ENCODE measurements at regions not wholly inside any gene's neighbourhood (a gene's known extent, or its start where the extent isn't known, plus 50 kb on each side); places are given as distances from the start of the nearest gene placed in this dataset.
"Not testable (repeated sequence)": the region's sequence is repeated elsewhere in the genome, so short reads cannot be mapped to it uniquely, and the experiment has no call there.

DNA sequence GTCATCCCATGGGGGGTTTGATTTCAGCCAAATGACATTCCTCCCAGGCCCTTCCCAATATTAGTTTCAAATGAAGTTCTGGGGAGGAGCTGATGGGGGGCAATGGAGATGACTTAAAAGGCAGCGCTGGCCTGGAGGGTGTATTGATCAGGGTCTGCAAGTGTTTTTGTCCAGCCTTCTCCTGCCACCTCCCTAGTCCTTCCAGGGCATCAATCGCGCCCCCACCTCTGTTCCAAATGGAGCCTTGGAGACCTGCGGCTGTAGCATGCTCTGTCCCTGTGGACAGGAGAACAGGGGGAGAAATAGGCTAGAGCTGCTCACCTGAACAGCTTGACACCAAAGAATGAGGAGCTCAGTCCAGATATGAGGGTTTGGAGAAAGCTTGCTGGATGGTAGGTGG, 386.8 kb upstream of the PODXL start:
- no peak overlapping the region for H3K4me3 ChIP-seq (ENCODE audit: low read depth, low read length)
- no peak for DNase-seq (ENCODE audit: low read depth)

- no peak for DNase-seq (ENCODE audit: low read depth)
- H3K4me3 ChIP-seq (ENCODE audit: low read depth, low read length): no peak overlapping the region
Measured at GRCh38 chr7:131942287-131943150, 386.1 kb upstream of the PODXL start.

GRCh38 chr7:131941291-131941690, 384.9 kb upstream of the PODXL start:
- no peak for DNase-seq (ENCODE audit: low read depth)
- H3K4me3 ChIP-seq (ENCODE audit: low read depth, low read length): no peak overlapping the region

GRCh38 chr7:131940621-131941165, 384.3 kb upstream of the PODXL start:
- no peak overlapping the region for H3K4me3 ChIP-seq (ENCODE audit: low read depth, low read length)
- DNase-seq (ENCODE audit: low read depth): no peak

GRCh38 chr7:131938788-131939187, 382.4 kb upstream of the PODXL start:
- DNase-seq (ENCODE audit: low read depth); H3K4me3 ChIP-seq (ENCODE audit: low read depth, low read length): not testable (repeated sequence)

DNA sequence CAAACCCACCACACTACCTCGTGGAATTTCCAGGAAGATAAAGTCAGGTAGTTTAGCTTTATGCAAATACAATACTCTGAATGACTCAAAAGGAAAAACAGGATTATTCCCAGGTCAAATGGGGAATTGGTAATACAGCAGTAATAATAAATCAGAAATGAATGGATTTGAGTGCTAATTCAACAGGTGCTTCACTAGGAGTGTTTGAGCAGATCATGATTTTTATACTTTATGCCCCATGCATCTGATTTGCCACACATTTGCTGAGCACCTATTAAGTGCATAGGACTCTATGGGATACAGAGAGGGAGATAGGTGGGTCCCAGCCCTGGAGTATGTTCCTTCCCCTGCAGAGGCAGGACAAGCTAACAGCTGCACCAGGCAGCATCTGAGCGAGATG, 381.4 kb upstream of the PODXL start:
- no peak for DNase-seq (ENCODE audit: low read depth)
- H3K4me3 ChIP-seq (ENCODE audit: low read depth, low read length): no peak overlapping the region

DNA sequence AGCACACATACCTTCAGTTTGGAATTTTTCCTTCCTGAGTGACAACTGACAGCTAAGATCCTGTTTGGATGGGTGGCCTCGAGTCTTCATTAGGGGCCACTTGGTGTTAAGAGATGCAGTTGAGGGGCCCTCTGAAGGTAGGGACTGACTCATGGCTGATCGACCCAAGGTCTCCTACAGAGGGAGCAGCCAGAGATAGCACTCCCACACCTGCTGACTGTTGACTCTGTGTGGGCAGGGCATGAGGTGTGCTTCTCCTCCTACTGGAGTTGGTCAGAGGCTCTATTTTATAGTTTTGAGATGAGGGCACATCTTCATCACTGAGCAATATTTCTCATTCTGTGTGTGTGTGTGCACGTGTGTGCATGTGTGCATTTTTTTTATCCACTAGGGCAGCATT, 378.8 kb upstream of the PODXL start:
- DNase-seq (ENCODE audit: low read depth): no peak
- H3K4me3 ChIP-seq (ENCODE audit: low read depth, low read length): no peak overlapping the region

- no peak for DNase-seq (ENCODE audit: low read depth)
- H3K4me3 ChIP-seq (ENCODE audit: low read depth, low read length): no peak overlapping the region
Measured at GRCh38 chr7:131934452-131934851, 378.0 kb upstream of the PODXL start.

GRCh38 chr7:131933751-131934289, 377.4 kb upstream of the PODXL start:
- no peak overlapping the region for H3K4me3 ChIP-seq (ENCODE audit: low read depth, low read length)
- no peak for DNase-seq (ENCODE audit: low read depth)

DNA sequence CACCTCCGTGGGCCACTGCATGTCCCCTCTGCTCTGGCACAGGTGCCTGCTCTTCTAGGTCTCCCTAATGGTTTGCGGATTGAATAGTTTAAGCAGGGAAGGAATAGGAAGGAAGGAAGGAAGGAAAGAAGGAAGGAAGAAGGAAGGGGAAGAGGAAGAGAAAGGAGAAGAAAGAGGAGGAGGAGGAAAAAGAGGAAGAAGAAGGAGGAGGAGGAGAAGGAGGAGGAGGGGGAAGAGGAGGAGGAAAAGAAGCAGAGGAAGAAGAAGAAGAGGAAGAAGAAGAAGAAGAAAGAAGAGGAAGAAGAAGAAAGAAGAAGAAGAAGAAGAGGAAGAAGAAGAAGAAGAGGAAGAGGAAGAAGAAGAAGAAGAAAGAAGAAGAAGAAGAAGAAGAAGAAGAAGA, 376.8 kb upstream of the PODXL start:
- H3K4me3 ChIP-seq (ENCODE audit: low read depth, low read length); DNase-seq (ENCODE audit: low read depth): not testable (repeated sequence)

GRCh38 chr7:131932271-131932670, 375.8 kb upstream of the PODXL start:
- no peak for DNase-seq (ENCODE audit: low read depth)
- H3K4me3 ChIP-seq (ENCODE audit: low read depth, low read length): no peak overlapping the region

DNA sequence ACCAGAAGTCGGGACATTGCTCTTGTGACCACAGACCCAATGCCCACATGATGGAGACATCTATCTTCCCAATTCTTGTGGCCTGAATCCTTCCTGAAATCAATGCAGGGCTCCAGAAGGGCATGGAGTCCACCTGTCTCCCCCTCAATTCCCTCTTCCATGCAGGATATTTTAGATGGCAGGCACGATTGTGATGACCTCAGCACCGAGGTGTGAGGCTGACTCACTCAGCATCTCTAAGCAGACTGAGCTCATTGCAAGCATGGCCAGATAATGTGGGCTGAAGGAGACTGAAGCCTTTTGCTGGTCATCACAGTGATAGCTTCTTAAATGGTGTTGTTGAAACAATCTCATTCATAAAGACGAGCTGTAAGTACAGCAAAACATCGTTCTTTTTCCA, 374.9 kb upstream of the PODXL start:
- no peak overlapping the region for H3K4me3 ChIP-seq (ENCODE audit: low read depth, low read length)
- DNase-seq (ENCODE audit: low read depth): no peak

DNA sequence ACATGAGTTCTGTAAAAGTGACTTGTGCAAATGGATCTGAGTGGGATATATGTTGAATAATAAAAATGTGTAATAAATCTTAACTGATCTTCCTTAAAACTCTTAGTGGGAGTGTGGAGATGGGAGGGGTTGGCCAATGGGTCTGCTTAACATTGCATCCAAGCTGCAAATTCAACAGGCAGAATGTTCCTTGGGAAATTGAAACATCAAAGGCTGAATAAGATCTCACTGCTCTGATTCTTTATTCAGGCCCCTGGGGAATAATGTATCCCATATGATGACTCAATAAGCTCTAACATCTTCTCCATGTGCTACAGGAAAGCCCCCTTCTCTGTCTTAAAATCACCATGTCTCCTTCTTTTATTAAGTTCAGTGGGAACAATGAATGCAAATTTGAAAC, 373.2 kb upstream of the PODXL start:
- DNase-seq (ENCODE audit: low read depth): no peak
- H3K4me3 ChIP-seq (ENCODE audit: low read depth, low read length): no peak overlapping the region

GRCh38 chr7:131927770-131928423, 371.5 kb upstream of the PODXL start:
- no peak overlapping the region for H3K4me3 ChIP-seq (ENCODE audit: low read depth, low read length)
- no peak for DNase-seq (ENCODE audit: low read depth)

DNA sequence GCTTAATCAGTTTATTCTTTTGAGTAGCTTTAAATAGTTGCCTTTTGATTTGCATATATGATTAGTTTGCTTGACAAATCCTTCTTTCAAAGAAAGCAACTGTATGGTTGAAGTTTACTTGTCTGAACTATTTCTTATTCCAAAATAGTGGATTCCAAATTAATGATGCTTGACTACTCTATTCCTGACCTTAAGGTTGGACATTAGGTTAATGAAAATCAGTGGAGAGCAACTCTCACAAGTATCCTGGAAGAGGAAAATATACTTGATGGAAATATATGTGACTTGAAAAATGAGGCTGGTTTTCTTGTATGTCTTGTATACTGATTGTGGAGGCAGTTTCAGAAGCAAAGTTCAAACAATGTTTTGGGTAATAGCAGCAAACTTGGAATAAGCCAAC, 369.2 kb upstream of the PODXL start:
- no peak overlapping the region for H3K4me3 ChIP-seq (ENCODE audit: low read depth, low read length)
- DNase-seq (ENCODE audit: low read depth): no peak

GRCh38 chr7:131924857-131925256, 368.4 kb upstream of the PODXL start:
- H3K4me3 ChIP-seq (ENCODE audit: low read depth, low read length): no peak overlapping the region
- DNase-seq (ENCODE audit: low read depth): no peak

DNA sequence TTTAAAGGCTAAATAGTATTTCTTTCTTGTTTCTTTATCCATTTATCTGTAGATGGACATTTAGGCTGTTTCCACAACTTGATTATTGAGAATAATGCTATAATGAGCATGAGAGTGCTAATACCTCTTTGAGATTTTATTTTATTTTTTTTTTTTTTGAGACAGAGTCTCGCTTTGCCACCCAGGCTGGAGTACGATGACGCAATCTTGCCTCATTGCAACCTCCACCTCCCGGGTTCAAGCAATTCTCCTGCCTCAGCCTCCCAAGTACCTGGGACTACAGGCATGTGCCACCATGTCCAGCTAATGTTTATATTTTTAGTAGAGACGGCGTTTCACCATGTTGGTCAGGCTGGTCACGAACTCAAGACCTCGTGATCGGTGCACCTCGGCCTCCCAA, 366.5 kb upstream of the PODXL start:
- DNase-seq (ENCODE audit: low read depth): not testable (repeated sequence)

DNA sequence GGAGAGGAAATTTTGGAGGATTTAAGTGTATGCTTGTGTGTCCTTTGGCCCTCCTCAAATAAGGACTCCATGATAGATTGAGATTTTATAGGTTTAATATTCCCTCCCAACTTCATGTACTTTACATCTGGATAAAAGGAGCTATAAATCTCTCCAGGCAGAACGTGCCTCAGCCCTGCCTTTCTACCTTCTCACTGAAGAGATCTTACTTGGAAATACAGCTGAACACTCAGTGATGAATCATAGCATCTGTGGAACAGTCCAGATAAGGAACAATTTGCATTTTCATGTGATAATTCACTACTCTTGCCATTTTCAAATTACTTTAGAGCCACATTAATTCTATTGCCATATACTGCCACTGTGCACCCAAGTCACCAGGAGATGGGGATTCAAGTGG, 364.6 kb upstream of the PODXL start:
- no peak overlapping the region for H3K4me3 ChIP-seq (ENCODE audit: low read depth, low read length)
- DNase-seq (ENCODE audit: low read depth): no peak

More for the DNA sequence above, 366.5 kb upstream of the PODXL start:
- not testable (repeated sequence) for H3K4me3 ChIP-seq (ENCODE audit: low read depth, low read length)

DNA sequence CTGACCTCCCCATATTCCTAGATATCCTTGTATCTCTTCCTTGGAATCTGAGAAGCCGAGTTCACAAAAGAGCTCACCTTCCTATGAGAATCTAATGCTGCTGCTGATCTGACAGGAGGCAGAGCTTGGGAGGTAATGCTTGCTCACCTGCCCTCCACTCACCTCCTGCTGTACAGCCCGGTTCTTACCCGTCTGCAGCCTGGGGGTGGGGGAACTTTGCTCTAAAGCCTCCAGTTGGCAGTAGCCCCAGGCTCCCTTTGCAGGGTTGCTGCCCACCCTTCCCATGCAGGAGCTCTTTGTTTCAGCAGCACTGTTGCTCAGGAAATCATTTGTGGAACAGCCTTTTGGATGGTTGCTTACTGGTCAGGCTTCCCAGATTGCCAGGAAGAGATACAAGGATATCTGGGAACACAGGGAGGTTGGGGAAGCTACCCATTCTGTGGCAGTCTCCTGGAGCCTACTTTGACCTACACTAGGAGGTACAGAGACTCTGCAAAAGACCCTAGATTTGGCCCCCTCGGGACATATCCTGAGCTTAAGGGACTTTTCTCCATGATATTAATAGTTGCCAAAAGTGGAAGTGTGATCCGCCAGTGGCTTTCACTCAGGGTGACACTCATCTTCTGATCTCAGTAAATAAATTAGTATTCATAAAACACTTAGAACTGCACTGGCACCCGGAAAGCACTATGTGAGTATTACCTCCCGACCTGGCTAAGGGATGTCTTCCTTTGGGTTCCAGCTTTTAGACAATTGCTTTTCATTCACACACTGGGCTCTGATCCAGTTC, 363.7 kb upstream of the PODXL start:
- DNase-seq (ENCODE audit: low read depth): no peak

DNA sequence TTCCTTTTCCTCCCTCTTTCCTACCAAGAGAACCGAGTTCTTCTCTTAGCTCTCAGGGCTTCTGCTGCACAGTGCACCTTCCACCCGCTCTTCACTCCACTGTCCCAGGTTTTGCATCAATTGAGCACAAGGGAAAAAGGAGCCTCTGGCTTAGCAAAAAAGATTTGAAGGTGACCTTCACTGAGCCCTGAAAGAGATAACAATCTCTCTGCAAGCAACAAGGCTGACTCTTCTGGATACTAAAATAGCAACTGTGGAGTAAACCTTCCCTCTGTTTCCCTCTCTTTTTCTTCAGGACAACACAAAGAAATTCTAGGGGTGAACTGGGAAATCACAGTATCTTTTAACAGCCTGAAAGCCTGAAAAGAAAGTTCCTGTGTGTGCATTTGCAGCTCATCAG, 354.7 kb upstream of the PODXL start:
- no peak overlapping the region for H3K4me3 ChIP-seq (ENCODE audit: low read depth, low read length)
- no peak for DNase-seq (ENCODE audit: low read depth)

More for the DNA sequence above, 363.7 kb upstream of the PODXL start:
- no peak overlapping the region for H3K4me3 ChIP-seq (ENCODE audit: low read depth, low read length)
